Adipocyte (in vitro differentiated cells): ENCODE measurements at regions not wholly inside any gene's neighbourhood (a gene's known extent, or its start where the extent isn't known, plus 50 kb on each side); places are given as distances from the start of the nearest gene placed in this dataset.

Source experiments
- DNase-seq: peaks from one replicate; pipeline ENCODE4 v3.0.0-alpha.2; 2015; ENCODE audit warnings: low read depth
- H3K27me3 ChIP-seq: replicated peaks from 2 replicates; pipeline ENCODE4 v1.7.0; 2013; ENCODE audit warnings: mild to moderate bottlenecking, low read length, moderate library complexity; ENCODE audit not compliant: control insufficient read depth, insufficient read depth
- H3K36me3 ChIP-seq: 2 replicates; pipeline ENCODE4 v1.7.0; 2013; ENCODE audit warnings: low read length, mild to moderate bottlenecking, moderate library complexity; ENCODE audit not compliant: control insufficient read depth, insufficient read depth, severe bottlenecking
- H3K4me1 ChIP-seq: 2 replicates; pipeline ENCODE4 v1.7.0; 2013; ENCODE audit warnings: mild to moderate bottlenecking, low read length, moderate library complexity; ENCODE audit not compliant: control insufficient read depth, insufficient read depth
- H3K4me3 ChIP-seq: 2 replicates; pipeline ENCODE4 v1.7.0; 2013; ENCODE audit warnings: mild to moderate bottlenecking, low read length, moderate library complexity
- H3K9ac ChIP-seq: 2 replicates; pipeline ENCODE4 v1.7.0; 2013; ENCODE audit warnings: mild to moderate bottlenecking, low read length, moderate library complexity
- H3K9me3 ChIP-seq: 2 replicates; pipeline ENCODE4 v1.7.0; 2013; ENCODE audit warnings: mild to moderate bottlenecking, low read length, moderate library complexity; ENCODE audit not compliant: control insufficient read depth

GRCh38 chr14:38309522-38310277 lies 53.8 kb upstream of the CLEC14A start:
- H3K9ac ChIP-seq = no peak overlapping the region
- no peak overlapping the region for H3K4me3 ChIP-seq
- no peak for DNase-seq
- peaks cover 11% of the 10 kb centered on the region for H3K9me3 ChIP-seq
- no peaks in the 10 kb centered on the region for H3K36me3 ChIP-seq
- H3K27me3 ChIP-seq = no peaks in the 10 kb centered on the region
- no peaks in the 10 kb centered on the region for H3K4me1 ChIP-seq
